T1000 (cell line): ENCODE measurements at regions not wholly inside any gene's neighbourhood (a gene's known extent, or its start where the extent isn't known, plus 50 kb on each side); places are given as distances from the start of the nearest gene placed in this dataset.
"Not testable (repeated sequence)": the region's sequence is repeated elsewhere in the genome, so short reads cannot be mapped to it uniquely, and the experiment has no call there.

Experiments
- DNase-seq: peaks from one replicate; lab custom pipeline; 2025; ENCODE audit warnings: mixed read lengths; lab: John Stamatoyannopoulos, UW

DNA sequence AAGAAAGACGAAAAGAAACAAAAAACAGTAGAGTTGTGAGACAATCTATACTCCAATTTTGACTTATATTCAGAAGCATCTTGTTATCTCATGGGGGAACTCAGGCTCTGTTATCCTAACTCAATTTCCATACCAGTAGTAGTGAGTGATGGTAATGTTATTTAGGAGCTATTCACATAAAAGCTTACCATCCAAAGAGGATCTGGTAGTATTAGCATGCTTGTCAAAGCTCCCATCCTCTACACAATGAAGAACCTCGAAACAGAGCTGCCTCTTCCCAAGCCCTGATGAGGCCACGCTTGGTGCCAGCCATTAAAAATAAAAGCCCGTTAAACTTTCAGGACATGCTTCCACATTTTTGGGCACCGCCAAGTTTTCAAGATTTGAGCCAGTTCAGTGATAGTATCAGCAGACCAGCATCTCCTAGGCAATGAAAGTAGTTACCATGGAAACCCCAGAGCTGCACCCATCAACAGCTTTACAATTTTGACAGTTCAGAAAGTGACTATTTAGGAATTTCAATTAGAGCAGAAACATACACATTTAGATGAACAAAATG, 173.3 kb downstream of the CD83 start:
- DNase-seq = no peak

DNA sequence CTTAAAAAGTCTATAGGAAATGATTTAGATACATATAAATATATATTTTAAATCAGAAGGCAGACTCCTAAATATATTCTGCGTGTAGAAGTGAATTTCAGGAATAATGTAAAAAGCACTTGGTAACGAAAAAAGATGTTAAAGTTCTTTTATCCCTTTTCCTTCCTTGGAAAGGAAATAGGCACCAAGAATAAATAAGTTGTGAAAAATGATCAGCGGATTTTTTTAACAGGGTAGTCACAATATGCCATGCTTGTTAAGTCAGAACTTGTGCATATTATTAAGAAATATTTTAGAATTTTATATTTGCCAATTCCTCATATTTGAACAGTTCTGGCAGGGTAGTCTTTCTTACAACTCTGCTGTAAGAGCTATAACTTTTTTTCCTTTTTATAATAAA, 173.8 kb downstream of the CD83 start:
- DNase-seq = no peak

DNA sequence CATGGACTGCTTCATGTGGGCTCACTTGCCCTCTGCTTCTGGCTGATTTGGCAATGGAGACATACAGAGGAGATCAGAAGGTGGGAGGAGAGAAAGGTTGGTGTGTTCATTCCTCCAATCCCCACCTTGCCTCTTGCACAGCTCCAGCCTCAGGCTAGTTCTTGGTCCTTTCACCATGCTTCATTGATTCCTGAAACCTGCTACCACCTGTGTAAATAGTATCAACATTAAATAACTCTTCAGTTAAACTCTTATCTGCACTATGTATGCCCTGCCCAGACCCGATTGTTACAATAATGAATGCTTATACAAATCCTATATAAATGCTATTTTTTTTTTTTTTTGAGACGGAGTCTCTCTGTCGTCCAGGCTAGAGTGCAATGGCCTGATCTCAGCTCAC, 174.5 kb downstream of the CD83 start:
- DNase-seq = no peak

DNA sequence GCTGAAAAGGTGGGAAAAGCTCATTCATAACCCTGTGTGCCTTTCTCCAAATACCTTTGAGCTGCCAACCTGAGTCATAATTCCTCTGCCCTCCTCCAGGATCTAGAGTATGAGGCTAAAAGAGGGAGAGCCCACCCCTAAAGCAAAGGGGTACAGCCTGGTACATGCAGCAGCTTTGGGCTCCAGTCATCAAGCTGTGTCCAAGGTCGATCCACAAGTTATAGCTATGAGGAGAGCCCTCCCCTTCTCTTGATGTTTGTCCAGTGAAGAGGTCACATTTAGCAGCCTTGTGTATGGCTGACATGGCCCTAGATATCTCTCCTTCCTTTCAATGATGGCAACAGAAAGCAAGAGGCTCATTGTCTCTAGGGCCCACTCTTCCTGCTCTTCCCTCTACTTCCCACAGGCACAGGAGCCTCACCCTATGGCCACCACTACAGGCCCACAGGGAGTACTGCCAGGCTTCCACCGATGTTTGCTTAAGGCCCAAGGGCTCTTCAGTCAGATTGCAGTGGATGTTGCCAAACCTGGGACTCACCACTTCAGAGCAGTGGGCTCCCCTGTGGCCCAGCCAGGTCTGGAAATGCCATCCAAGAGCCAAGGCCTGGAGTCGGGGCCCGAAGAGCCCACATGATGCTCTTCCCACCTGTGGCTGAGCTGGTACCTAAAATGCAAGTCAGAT, 176.8 kb downstream of the CD83 start:
- DNase-seq = no peak

DNA sequence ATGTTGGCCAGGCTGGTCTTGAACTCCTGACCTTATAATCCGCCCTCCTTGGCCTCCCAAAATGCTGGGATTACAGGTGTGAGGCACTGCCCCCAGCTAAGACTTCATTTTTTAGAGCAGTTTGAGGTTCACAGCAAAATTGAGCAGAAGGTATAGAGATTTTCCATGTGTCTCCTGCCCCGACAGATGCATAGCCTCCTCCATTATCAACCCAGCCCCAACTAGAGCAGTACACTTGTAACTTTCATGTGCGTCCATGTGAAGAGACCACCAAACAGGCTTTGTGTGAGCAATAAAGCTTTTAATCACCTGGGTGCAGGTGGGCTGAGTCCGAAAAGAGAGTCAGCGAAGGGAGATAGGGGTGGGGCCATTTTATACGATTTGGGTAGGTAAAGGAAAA, 179.1 kb downstream of the CD83 start:
- DNase-seq = not testable (repeated sequence)

DNA sequence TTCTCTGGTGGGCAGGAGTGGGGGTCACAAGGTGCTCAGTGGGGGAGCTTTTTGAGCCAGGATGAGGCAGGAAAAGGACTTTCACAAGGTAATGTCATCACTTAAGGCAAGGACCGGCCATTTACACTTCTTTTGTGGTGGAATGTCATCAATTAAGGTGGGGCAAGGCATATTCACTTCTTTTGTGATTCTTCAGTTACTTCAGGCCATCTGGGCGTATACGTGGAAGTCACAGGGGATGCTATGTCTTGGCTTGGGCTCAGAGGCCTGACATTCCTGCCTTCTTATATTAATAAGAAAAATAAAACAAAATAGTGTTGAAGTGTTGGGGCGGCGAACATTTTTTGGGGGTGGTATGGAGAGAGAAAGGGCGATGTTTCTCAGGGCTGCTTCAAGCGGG, 179.5 kb downstream of the CD83 start:
- DNase-seq = not testable (repeated sequence)

DNA sequence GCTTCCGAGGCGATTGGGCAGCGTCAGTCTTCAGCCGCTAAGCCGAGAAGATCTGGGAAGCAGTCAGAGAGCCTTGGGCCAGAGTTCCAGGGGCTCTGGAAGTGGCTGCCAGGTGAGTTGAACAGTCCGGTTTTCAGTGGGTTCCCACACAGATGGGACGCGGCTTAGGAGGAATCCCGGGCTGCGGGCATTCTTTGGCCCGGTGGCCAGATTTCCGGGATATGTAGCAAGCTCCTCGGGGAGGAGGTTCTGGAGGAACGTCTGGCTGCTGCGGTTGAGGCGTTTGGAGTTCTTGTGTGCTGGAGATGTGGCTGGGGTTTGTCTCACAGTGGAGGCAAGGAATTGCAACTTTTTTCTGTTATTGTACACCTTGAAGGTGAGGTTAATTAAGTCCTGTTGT, 182.6 kb downstream of the CD83 start:
- not testable (repeated sequence) for DNase-seq

DNA sequence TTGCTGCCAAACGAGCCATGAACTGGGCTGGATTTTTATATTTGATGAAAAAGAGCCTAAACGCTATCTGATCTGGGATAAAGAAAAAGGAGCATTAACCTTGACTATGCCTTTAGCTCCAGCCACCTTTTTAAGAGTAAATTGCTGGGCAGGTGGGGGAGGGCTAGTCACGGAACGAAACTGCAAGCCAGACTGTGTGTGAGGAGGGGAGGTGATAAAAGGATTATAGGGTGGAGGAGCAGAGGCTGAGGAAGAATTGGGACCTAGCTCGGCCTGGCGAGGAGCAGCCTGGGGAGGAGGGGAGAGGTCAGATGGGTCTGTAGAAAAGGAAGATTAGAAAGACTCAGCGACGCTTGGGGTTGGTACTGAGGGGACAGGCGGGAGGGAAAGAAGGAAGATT, 183.1 kb downstream of the CD83 start:
- not testable (repeated sequence) for DNase-seq

DNA sequence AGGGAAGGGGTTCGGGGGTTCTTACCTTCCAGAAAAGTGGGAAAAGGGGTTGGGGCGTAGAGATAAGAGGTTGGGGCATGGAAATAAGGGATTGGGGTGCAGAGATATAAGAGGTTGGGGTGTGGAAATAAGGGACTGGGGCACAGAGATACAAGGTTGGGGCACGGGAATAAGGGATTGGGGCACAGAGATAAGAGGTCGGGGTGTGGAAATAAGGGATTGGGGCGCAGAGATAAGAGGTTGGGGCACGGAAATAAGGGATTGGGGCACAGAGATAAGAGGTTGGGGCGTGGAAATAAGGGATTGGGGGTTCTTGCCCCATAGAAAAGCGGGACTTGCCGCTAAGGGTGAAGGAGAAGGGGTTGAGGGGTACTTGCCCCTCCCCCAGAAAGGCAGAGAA, 183.9 kb downstream of the CD83 start:
- not testable (repeated sequence) for DNase-seq

DNA sequence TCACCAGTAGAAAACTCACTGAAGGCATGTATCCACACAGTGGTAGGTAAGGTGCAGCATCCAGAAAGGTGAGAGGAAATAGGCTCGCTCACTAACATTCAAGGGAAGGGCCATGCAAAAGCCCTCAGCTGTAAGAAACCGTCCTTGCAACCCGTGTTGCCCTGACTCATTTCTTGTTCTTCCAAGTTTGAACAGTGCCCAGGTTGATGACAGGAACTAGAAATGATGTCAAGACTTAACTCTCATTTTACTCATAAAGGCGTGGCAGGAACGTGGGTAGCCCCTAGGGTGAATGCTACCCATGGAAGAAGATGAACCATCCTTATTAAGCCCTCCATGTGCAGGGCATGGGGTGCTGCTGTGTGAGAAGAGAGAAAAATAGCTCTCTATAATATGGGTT, 187.6 kb downstream of the CD83 start:
- no peak for DNase-seq

DNA sequence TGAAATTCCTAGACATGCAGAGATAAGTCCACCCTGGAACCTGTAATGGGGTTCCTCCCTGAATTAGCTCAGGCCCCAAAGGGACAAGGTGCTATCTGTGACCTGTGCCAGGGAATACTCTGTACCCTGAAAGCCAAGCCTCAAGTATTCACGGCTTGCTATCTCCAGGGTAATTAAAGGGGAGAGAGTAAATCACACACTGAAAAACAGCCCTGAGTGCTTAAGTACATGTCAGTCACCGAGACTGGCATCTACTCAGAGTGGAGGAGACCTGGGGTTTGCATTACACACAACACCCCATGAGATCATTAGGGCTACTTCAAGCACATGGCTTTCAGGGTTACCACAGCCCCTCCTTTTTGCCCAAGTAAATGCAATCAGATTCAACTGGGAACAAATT, 188.1 kb downstream of the CD83 start:
- DNase-seq = no peak

DNA sequence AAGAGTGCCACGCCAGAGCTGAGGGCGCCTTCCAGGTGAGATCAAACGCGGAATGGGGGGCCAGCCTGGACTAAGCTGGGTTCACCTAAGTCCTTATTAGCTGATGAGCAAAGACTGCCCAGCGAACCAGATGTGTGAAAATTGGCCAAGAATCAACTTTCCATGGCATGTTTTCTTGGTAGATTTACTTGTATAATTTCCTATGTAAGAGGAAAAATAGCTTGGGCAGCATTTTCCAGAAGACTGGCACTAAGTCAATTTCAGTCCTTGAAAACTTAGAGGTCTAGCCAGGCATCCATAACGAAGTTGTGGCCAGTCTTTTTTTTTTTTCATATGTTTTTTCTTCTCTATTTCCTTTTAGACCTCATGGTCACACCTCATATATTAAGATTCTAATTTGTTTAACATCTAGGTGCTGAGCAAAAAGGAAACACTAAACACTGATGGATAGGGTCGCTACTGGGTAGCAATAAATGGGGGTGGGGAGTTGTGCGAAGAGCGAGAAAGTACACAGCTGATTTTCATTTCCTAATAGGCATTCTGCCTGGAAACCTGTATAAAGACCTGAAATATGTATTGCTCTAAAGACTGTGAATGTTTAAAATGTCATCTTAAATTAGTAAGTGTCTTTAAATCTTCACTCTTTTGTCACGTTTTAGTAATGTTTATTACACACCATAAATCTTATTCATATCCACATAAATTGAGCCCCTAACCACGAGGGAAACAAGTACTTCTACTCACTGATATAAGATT, 188.8 kb downstream of the CD83 start:
- no peak for DNase-seq

DNA sequence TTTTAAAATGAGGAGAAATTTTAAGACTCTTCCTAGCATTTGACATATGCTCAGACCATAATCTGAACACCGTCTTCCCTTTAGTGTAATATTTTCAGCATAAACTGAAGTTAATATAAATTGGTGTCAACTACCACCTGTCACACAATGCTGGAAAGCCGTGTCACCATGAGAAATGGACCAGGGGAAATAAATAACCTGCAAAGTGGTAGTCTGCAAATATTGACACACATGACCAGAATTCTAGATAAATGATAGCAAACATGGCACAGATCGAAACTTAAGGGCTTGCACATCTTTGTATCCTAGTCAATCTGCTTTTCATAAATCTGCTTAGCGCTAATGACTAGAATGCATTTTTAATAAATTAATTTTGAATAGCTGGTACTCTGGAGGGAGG, 191.9 kb downstream of the CD83 start:
- DNase-seq = no peak

DNA sequence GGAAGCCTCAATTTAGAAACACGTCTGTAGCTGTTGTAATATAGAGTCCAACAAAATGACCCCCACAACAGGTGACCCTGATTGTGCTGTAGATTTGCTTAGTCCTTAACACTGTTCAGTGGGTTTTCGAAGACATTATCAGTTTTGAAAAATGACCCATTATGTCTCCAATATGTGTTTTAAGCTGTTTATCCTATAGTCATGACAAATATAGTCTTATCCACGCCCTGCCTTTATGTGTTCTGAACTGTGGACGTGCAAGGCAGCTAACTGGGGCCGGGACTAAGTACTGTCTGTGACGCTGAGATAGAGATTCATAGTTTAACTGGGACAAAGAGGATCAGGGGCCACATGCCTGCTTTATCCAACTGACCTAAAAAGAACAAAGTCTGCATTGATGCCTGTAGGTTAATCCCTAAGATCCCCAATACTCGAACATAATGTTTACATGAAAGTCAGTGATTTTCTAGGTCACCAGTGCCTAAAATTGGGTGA, 192.4 kb downstream of the CD83 start:
- DNase-seq = no peak

DNA sequence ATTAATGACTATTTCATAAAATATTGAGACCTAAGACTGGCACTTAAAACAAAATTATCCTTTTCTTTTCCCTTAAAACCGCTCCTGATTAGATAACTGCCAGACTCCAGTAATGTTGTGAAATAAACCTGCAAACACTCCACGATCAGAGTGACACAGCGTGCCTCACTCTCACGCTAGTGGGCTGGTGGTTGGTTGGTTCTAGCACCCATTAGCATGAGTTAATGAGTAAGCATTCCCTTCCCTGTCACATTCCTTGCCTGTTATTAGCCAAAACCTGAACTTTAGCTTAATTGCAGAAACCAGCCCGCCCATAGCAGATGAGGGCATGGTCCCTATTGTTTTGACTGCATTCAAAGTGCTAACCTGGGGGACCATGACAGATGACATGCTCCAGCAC, 193.4 kb downstream of the CD83 start:
- no peak for DNase-seq

DNA sequence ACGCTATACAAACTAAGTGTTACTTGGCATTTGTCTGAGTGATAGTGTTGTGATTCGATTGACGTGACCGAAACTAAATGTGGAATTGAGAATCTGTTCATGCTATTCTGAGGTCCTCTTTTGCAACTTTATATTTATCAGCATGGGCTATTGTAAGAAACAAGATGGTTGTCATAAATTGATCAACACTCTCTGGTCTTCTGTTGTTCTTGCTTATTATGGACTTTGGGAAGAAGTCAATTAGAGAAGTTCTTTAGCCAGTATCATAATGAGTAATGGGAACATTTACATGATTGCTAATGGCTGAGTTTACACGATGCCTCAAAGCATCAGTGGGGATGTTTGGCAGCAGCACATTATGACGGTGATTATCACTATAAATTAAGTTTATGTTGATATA, 195.0 kb downstream of the CD83 start:
- no peak for DNase-seq

DNA sequence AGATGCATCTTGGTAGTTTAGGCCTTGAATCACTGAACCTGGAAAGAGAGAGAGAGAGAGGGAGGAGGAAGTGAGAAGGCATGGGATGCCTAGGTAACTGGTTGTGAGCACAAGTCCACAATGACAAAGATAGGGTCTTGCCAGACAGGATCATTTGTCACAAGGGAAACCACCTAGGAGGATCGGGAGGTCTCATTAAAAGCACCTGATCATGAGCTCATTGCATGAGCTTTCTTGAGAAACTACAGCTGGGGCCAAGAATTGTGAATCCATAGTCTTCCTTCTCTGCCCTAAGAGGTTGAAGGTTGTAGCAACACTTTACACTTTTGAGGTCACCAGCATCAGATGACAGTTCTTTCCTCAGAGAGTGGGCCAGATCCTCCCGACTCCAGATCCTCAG, 195.7 kb downstream of the CD83 start:
- DNase-seq = no peak

DNA sequence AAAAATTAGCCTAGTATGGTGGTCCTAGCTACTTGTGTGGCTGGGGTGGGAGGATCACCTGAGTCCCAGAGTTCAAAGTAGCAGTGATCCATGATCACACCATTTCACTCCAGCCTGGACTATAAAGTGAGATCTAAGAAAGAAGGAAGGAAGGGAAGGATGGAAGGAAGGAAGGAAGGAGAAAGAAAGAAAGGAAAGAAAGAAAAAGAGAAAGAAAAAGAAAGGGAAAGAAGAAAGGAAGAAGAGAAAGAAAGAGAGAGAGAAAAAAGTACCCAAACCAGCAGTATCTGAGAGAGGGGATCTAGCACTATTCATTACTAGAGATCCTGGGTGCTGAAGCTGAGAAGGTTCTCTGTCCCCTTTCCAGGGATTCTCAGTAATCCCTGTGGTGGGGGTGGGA, 197.8 kb downstream of the CD83 start:
- no peak for DNase-seq

DNA sequence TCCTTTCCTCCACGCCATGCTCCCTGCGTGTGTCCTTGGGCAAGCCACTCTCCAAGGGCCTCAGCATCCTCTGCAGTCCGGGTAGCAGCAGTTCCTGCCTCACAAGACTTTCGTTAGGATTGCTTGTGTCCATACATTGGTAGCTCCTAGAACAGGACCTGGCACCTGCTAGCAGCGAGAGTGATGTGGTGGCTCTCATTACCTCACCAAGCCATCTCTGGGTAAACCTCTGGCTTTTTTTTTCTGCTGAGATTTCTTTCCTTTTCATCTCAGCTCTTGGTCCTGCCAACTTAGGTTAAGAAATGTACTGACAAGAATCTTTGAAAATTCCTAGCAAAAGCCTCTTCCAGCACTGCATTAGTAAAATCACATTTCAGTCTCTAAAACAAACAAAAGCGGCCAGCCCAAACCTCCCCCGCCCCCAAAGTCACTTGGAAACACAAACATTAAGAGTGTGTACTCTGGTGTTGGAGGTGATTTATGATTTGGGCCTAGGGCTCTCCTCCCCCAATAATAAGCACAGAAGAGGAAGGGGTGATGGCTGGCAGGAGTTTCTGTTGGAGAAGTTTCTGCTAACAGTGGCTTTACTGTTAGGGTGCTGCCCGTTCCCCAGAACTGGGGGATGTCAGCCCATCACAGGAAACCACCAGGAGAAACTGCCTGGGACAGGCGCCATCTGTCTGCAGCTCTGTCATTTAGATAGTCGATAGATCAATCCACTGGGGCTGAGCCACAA, 199.2 kb downstream of the CD83 start:
- no peak for DNase-seq

DNA sequence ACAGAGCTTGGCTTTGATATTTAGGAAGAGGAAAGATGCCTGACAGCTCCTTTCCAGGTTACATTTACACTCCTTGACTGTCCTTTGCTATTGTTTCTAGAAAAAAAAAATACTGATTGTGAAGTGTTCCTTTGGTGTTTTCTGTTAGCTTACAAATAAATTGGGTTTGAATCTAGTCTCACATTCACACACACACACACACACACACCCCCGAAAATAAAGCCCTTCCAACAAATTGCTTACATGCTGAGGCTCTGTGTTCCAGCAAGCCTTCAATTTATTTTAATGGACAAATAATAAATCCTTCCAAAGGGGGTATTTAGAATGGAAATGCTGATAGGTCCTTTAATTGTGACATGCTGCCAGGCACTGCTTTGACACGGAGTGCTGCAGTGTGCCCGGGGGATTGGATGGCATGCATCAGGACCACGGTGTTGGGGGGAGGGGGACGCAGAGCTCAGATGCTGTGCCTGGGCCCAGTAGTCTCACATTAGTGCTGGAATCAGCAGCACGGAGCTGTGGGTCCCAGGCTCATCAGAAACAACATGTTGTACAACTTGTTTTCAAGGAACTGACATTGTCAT, 199.9 kb downstream of the CD83 start:
- no peak for DNase-seq

DNA sequence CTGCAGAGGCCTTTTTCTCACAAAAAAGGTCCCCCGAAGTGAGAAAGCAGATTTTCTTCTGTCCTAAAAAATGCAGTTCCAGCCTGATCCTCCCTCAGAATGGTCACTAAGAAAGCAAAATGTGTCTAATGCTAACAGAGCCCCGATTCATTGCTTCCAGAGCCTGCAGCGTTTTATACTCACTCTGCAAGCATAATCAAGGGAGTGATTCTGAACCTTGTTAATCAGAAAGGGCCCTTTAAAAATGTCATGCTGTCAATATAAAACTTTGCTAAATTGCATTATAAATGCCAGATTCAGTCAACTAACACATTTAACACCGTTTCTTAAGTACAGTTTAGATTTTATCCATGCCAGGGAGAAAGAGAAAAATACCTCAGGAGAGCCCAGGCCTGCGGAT, 202.8 kb downstream of the CD83 start:
- no peak for DNase-seq
